ENCODE measurements at regions not wholly inside any gene's neighbourhood (a gene's known extent, or its start where the extent isn't known, plus 50 kb on each side); places are given as distances from the start of the nearest gene placed in this dataset.

DNA sequence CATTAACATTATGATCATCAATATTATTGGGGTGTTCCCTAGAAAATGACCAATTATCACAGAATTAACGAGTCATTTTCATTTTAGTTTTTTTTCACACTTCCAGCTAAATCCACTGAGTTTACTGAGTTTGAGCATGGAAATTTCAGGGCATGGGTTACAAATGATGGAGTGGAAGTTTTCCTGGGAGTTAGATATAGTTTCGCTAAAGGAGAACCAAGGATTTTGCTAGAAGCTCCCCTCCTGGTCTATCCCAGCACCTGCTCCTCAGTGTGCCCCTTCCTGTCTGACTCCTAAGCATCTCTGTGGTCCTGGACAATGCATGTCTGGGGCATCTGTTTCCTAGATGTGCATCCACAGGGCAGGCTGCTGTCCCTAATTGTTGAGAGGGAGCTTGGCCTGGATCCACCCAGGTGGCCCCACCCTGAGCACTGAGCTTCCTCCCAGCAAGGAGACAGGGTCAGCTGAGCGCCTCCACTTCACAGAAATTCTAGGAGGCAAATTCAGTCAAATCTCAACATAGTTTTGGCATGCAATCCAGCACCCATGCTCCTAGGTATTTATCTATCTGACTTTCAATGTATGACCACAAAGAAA, 102.3 kb upstream of the GOLGA6L6 start:
- H3K4me3 ChIP-seq (ENCODE audit: insufficient read depth, low read depth, low read length), result no peak overlapping the region
- FAIRE-seq, result no peak

GRCh38 chr15:20643024-20643770, 101.6 kb upstream of the GOLGA6L6 start:
- no peaks in the 10 kb centered on the region for H4K20me1 ChIP-seq (ENCODE audit: insufficient read depth, low read length)
- H3K4me1 ChIP-seq (ENCODE audit: insufficient read depth, low read length), result no peaks in the 10 kb centered on the region
- no peak overlapping the region for H3K9ac ChIP-seq (ENCODE audit: low read length)
- H2AFZ ChIP-seq (ENCODE audit: low read depth, low read length), result no peak overlapping the region
- no peak overlapping the region for H3K4me3 ChIP-seq (ENCODE audit: insufficient read depth, low read depth, low read length)
- Mint-ChIP-seq H3K4me3 (ENCODE audit: unreplicated experiment) (no peak overlapping the region), H3K4me1 (ENCODE audit: low read depth, unreplicated experiment) (no peaks in the 10 kb centered on the region), H3K27me3 (ENCODE audit: low read depth, unreplicated experiment) (no peaks in the 10 kb centered on the region), H3K9me3 (ENCODE audit: unreplicated experiment) (peaks cover 3% of the 10 kb centered on the region), H3K27ac (ENCODE audit: unreplicated experiment) (no peak overlapping the region), H3K36me3 (ENCODE audit: low read depth, unreplicated experiment) (no peaks in the 10 kb centered on the region)
- no peaks in the 10 kb centered on the region for H3K36me3 ChIP-seq (ENCODE audit: insufficient read depth, low read length)
- no peak overlapping the region for H3K27ac ChIP-seq (ENCODE audit: low read depth, low read length)
- peaks cover 27% of the 10 kb centered on the region for H3K9me3 ChIP-seq (ENCODE audit: insufficient read depth, low read depth, low read length)
- H3K79me2 ChIP-seq (ENCODE audit: insufficient read depth, low read length), result no peaks in the 10 kb centered on the region
- H3K27me3 ChIP-seq (ENCODE audit: insufficient read depth, low read length), result no peaks in the 10 kb centered on the region
- TF ChIP-seq, protein P1, sequence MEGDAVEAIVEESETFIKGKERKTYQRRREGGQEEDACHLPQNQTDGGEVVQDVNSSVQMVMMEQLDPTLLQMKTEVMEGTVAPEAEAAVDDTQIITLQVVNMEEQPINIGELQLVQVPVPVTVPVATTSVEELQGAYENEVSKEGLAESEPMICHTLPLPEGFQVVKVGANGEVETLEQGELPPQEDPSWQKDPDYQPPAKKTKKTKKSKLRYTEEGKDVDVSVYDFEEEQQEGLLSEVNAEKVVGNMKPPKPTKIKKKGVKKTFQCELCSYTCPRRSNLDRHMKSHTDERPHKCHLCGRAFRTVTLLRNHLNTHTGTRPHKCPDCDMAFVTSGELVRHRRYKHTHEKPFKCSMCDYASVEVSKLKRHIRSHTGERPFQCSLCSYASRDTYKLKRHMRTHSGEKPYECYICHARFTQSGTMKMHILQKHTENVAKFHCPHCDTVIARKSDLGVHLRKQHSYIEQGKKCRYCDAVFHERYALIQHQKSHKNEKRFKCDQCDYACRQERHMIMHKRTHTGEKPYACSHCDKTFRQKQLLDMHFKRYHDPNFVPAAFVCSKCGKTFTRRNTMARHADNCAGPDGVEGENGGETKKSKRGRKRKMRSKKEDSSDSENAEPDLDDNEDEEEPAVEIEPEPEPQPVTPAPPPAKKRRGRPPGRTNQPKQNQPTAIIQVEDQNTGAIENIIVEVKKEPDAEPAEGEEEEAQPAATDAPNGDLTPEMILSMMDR (IDR thresholded peaks at IDR 0.05; ENCODE audit: insufficient read depth, low read depth, low read length), result no peak
- TF ChIP-seq EZH2 (IDR thresholded peaks at IDR 0.05; ENCODE audit: insufficient read depth, low read length), result no peak
- DNase-seq (ENCODE audit: low read depth) (no peak), FAIRE-seq (no peak)
- H3K4me2 ChIP-seq (ENCODE audit: low read length), result no peak overlapping the region

More for the DNA sequence above, 102.3 kb upstream of the GOLGA6L6 start:
- Histone ChIP-seq H3K79me2 (ENCODE audit: insufficient read depth, low read length) (no peaks in the 10 kb centered on the region), H3K9ac (ENCODE audit: low read length) (no peak overlapping the region), H2AFZ (ENCODE audit: low read depth, low read length) (no peak overlapping the region), H3K36me3 (ENCODE audit: insufficient read depth, low read length) (no peaks in the 10 kb centered on the region), H3K27me3 (ENCODE audit: insufficient read depth, low read length) (no peaks in the 10 kb centered on the region), H3K4me2 (ENCODE audit: low read length) (no peak overlapping the region), H3K4me1 (ENCODE audit: insufficient read depth, low read length) (no peaks in the 10 kb centered on the region), H3K27ac (ENCODE audit: low read depth, low read length) (no peak overlapping the region), H3K9me3 (ENCODE audit: insufficient read depth, low read depth, low read length) (peaks cover 27% of the 10 kb centered on the region), H4K20me1 (ENCODE audit: insufficient read depth, low read length) (no peaks in the 10 kb centered on the region)
- Mint-ChIP-seq H3K4me3 (ENCODE audit: unreplicated experiment) (no peak overlapping the region), H3K4me1 (ENCODE audit: low read depth, unreplicated experiment) (no peaks in the 10 kb centered on the region), H3K27ac (ENCODE audit: unreplicated experiment) (no peak overlapping the region), H3K36me3 (ENCODE audit: low read depth, unreplicated experiment) (no peaks in the 10 kb centered on the region), H3K27me3 (ENCODE audit: low read depth, unreplicated experiment) (no peaks in the 10 kb centered on the region), H3K9me3 (ENCODE audit: unreplicated experiment) (peaks cover 3% of the 10 kb centered on the region)
- TF ChIP-seq, protein P1 (IDR thresholded peaks at IDR 0.05; ENCODE audit: insufficient read depth, low read depth, low read length), result no peak
- no peak for TF ChIP-seq EZH2 (IDR thresholded peaks at IDR 0.05; ENCODE audit: insufficient read depth, low read length)
- no peak for DNase-seq (ENCODE audit: low read depth)

Measured in astrocyte (in vitro differentiated cells and primary cell).